SK-N-SH treated with all-trans-retinoic acid at 6 μM for 48 hours (cell line): ENCODE measurements at regions not wholly inside any gene's neighbourhood (a gene's known extent, or its start where the extent isn't known, plus 50 kb on each side); places are given as distances from the start of the nearest gene placed in this dataset.

ENCODE experiments used
- OSR1 ChIP-seq: fragments of 250-450 bp; sonication (Bioruptor Pico); IDR thresholded peaks from 2 replicates; pipeline ENCODE4 v1.8.0; 2022; ENCODE audit warnings: moderate library complexity, mild to moderate bottlenecking, inconsistent platforms
- ZNF565 ChIP-seq: fragments of 450-650 bp; formaldehyde crosslinking; conservative IDR thresholded peaks from 2 replicates; pipeline ENCODE4 v1.5.0; 2020; ENCODE audit warnings: low read depth, mild to moderate bottlenecking, moderate library complexity

GRCh38 chr14:40222996-40223395 lies 790.8 kb upstream of the FBXO33 start:
- no peak for TF ChIP-seq ZNF565
- TF ChIP-seq OSR1: no peak
